SH-SY5Y (cell line): ENCODE measurements at regions not wholly inside any gene's neighbourhood (a gene's known extent, or its start where the extent isn't known, plus 50 kb on each side); places are given as distances from the start of the nearest gene placed in this dataset.

Experiments
- GATA2 ChIP-seq: IDR thresholded peaks from 2 replicates; pipeline ENCODE4 v1.6.1; 2011; ENCODE audit warnings: mild to moderate bottlenecking, low read depth, low read length
- GATA3 ChIP-seq: IDR thresholded peaks from 2 replicates; pipeline ENCODE4 v1.6.1; 2011; ENCODE audit warnings: low read depth, mild to moderate bottlenecking, low read length, moderate library complexity

- no peak for TF ChIP-seq GATA2
- TF ChIP-seq GATA3 = no peak
These were observed 64.1 kb downstream of the CXCL12 start for GRCh38 chr10:44320756-44321155.
